A673 (cell line): ENCODE measurements at regions not wholly inside any gene's neighbourhood (a gene's known extent, or its start where the extent isn't known, plus 50 kb on each side); places are given as distances from the start of the nearest gene placed in this dataset.

Experiments used
- BruUV-seq: library from RNA; stranded (reverse); fragments of 400-500 nt; replicated peaks from 2 replicates; lab custom pipeline; 2021; lab: Mats Ljungman, UMichigan
- CTCF ChIA-PET: fragments of 300-600 bp; sonication (Branson Sonifier 250); formaldehyde crosslinking; loops from one replicate; lab custom pipeline; 2022; ENCODE audit warnings: antibody characterized with exemption; lab: Charles Lee
- POLR2A ChIA-PET: fragments of 300-600 bp; sonication (Branson Sonifier 250); formaldehyde crosslinking; loops from one replicate; lab custom pipeline; 2022; ENCODE audit warnings: antibody characterized with exemption; ENCODE audit not compliant: low non-redundant PET; lab: Charles Lee
- DNase-seq: peaks from one replicate; pipeline ENCODE4 v3.0.0-alpha.2; 2015; ENCODE audit warnings: low spot score
- H3K27ac ChIP-seq: fragments of 200-600 bp; sonication (generic); 2 replicates; pipeline ENCODE4 v1.5.1; 2016; ENCODE audit warnings: mixed run types, low read depth, mild to moderate bottlenecking, mixed read lengths, antibody characterized with exemption, low read length; ENCODE audit not compliant: poor library complexity, severe bottlenecking
- H3K27me3 ChIP-seq: fragments of 200-600 bp; sonication (generic); replicated peaks from 2 replicates; pipeline ENCODE4 v1.6.1; 2017; ENCODE audit warnings: mixed run types, low read depth, mild to moderate bottlenecking, mixed read lengths, antibody characterized with exemption, low read length; ENCODE audit not compliant: insufficient read depth, poor library complexity
- H3K36me3 ChIP-seq: fragments of 200-600 bp; sonication (generic); 2 replicates; pipeline ENCODE4 v1.6.1; 2016; ENCODE audit warnings: mixed run types, mild to moderate bottlenecking, mixed read lengths, antibody characterized with exemption, low read length; ENCODE audit not compliant: insufficient read depth, poor library complexity, severe bottlenecking
- H3K4me1 ChIP-seq: fragments of 200-600 bp; sonication (generic); 2 replicates; pipeline ENCODE4 v1.6.1; 2017; ENCODE audit warnings: mixed run types, mild to moderate bottlenecking, mixed read lengths, antibody characterized with exemption, low read length; ENCODE audit not compliant: insufficient read depth, poor library complexity, severe bottlenecking
- H3K4me3 ChIP-seq: fragments of 200-600 bp; sonication (generic); 2 replicates; pipeline ENCODE4 v1.5.1; 2016; ENCODE audit warnings: low read depth, mixed run types, mild to moderate bottlenecking, mixed read lengths, low read length; ENCODE audit not compliant: poor library complexity, severe bottlenecking
- H3K9me3 ChIP-seq: fragments of 200-600 bp; sonication (generic); 2 replicates; pipeline ENCODE4 v1.6.1; 2016; ENCODE audit warnings: mixed run types, low read depth, mild to moderate bottlenecking, mixed read lengths, antibody characterized with exemption, low read length; ENCODE audit not compliant: poor library complexity, severe bottlenecking
- CTCF ChIP-seq: fragments of 300-800, 200-600 bp; sonication (generic); conservative IDR thresholded peaks from 2 replicates; pipeline ENCODE4 v1.5.1; 2017; ENCODE audit warnings: low read depth, mild to moderate bottlenecking, antibody characterized with exemption, low read length, moderate library complexity, mixed read lengths
- EZH2 ChIP-seq: fragments of 200-600 bp; sonication (generic); IDR thresholded peaks from 2 replicates; pipeline ENCODE4 v1.6.1; 2017; ENCODE audit warnings: borderline replicate concordance, low read depth, mild to moderate bottlenecking, mixed read lengths, antibody characterized with exemption, low read length; ENCODE audit not compliant: poor library complexity, severe bottlenecking
- intact Hi-C: fragments of 100-400 bp; cut with micrococcal nuclease; formaldehyde crosslinking; loops from one replicate; pipeline ENCODE4 v1.10.0; 2022; ENCODE audit not compliant: unreplicated experiment

DNA sequence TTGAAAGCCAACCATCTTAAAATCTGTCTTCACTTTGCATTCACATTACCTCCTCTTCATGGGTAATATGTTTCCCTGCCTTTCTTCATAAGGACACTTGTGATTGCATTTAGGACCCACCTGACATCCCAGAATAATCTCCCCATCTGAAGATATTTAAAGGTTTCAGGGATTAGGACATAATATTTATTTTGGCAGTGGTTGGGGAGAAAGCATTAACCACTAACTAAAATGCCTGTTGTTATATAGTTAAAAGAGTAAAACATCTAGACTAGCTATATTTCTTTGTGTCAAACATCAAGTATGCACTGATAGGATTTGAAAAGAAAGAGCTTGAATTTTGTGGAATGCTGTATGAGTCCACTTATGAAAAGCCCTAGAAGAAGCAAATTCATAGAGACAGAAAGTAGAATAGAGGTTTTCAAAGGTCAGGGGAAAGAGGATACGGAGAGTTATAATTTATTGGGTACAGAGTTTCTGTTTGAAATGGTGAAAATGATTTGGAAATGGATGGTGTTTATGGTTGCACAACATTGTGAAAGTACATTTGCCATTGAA lies 457.7 kb upstream of the SPRY2 start:
- H3K4me1 ChIP-seq: no peaks in the 10 kb centered on the region
- no peaks in the 10 kb centered on the region for H3K9me3 ChIP-seq
- POLR2A ChIA-PET: no interaction called here
- H3K27me3 ChIP-seq: no peaks in the 10 kb centered on the region
- no peaks in the 10 kb centered on the region for H3K36me3 ChIP-seq
- H3K4me3 ChIP-seq: no peak overlapping the region
- intact Hi-C loops: no loop called here
- TF ChIP-seq CTCF (no peak), EZH2 (no peak)
- BruUV-seq: no TSS peak
- CTCF ChIA-PET: no interaction called here
- no peak overlapping the region for H3K27ac ChIP-seq
- no peak for DNase-seq

GRCh38 chr13:80787604-80788003 lies 446.7 kb upstream of the SPRY2 start:
- no peak overlapping the region for H3K4me3 ChIP-seq
- no peaks in the 10 kb centered on the region for H3K27me3 ChIP-seq
- no peak for DNase-seq
- intact Hi-C loops: no loop called here
- ChIA-PET CTCF (no interaction called here), POLR2A (no interaction called here)
- TF ChIP-seq CTCF: no peak
- no peak for TF ChIP-seq EZH2
- no peak overlapping the region for H3K27ac ChIP-seq
- H3K4me1 ChIP-seq: no peaks in the 10 kb centered on the region
- no peaks in the 10 kb centered on the region for H3K9me3 ChIP-seq
- BruUV-seq: no TSS peak
- H3K36me3 ChIP-seq: no peaks in the 10 kb centered on the region

DNA sequence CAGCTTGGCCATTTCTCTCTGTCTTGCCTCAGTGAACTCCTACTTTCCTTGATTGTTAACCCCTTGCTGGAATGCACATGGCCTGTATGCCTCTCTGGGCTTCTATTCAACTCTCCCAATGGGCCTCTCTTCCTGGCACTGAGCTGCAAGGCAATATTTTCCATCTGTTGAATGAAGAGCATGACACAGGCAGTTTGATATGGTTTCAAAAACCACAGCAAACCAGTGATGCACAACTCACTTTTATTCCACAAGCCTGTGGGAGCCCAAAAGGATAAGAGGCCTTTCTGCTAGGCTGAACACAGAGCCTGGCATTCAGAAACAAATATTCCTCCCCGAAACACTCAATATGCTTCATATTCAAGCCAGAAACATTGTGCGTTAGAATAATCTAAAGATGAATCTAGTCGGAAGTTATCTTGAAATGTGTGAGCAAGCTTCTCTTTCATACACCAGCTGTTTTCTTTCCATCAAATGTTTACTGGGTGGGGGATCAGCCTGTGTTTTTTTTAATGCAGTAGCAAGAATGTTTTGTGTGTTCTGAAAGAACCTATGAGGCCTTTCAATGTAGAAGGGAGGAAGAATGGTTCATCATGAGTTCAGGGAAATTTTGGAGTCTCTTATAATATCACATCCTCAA lies 443.1 kb upstream of the SPRY2 start:
- no peak for DNase-seq
- Histone ChIP-seq H3K27me3 (no peaks in the 10 kb centered on the region), H3K4me1 (no peaks in the 10 kb centered on the region), H3K36me3 (no peaks in the 10 kb centered on the region), H3K4me3 (no peak overlapping the region), H3K27ac (no peak overlapping the region), H3K9me3 (no peaks in the 10 kb centered on the region)
- BruUV-seq: no TSS peak
- ChIA-PET POLR2A (no interaction called here), CTCF (no interaction called here)
- intact Hi-C loops: no loop called here
- no peak for TF ChIP-seq CTCF
- TF ChIP-seq EZH2: no peak
